ENCODE measurements at regions not wholly inside any gene's neighbourhood (a gene's known extent, or its start where the extent isn't known, plus 50 kb on each side); places are given as distances from the start of the nearest gene placed in this dataset.

DNA sequence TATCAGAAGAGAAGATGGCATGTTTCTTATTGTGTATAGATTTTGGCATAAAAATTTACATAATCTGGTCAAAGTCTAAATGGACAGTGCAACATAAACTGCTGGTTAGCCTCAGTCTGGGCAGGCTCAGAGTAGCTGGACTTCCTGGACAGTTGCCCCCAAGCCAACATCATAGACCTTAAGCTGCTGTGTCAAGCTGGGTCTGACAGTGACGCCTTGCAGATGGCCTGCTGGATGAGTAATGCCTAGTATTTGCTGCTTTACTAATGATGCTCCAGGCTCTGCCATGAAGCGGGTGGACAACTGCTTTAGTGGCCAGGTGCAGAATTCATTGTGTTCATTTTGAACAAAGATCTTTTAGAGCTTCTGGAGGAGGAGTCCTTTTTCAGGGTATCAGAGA lies 603.7 kb upstream of the ZEB2 start:
- no peaks in the 10 kb centered on the region for H3K36me3 ChIP-seq
- no peaks in the 10 kb centered on the region for H3K9me3 ChIP-seq
- H3K27ac ChIP-seq = no peak overlapping the region
- TF ChIP-seq, protein P1, sequence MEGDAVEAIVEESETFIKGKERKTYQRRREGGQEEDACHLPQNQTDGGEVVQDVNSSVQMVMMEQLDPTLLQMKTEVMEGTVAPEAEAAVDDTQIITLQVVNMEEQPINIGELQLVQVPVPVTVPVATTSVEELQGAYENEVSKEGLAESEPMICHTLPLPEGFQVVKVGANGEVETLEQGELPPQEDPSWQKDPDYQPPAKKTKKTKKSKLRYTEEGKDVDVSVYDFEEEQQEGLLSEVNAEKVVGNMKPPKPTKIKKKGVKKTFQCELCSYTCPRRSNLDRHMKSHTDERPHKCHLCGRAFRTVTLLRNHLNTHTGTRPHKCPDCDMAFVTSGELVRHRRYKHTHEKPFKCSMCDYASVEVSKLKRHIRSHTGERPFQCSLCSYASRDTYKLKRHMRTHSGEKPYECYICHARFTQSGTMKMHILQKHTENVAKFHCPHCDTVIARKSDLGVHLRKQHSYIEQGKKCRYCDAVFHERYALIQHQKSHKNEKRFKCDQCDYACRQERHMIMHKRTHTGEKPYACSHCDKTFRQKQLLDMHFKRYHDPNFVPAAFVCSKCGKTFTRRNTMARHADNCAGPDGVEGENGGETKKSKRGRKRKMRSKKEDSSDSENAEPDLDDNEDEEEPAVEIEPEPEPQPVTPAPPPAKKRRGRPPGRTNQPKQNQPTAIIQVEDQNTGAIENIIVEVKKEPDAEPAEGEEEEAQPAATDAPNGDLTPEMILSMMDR (IDR thresholded peaks at IDR 0.05) = no peak
- no peaks in the 10 kb centered on the region for H3K27me3 ChIP-seq
- no peaks in the 10 kb centered on the region for H3K4me1 ChIP-seq (ENCODE audit: control insufficient read depth in 1 of 2, insufficient read depth in 1 of 2, low read depth in 1 of 2, low read length in 1 of 2)
- no peak overlapping the region for H3K4me3 ChIP-seq (ENCODE audit: low read depth in 1 of 2, low read length in 1 of 2)

DNA sequence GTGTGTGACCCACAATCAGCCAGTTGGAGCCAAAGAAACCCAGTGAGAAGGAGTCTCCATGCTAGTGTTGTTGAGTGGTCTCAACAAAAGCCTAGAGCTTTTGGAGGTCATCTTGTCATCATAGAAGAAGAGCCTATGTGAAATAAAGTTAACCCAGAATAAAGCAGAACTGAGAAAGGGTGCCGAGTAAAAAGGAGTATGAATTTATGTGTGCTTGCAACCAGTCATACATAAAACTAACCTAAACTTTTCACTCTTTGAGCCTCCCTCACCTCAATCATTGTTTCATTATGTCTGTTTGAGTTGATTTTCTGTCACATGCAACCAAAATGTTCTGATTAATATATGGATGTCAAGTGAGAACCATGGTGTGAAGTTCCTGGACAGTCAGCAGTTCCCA lies 599.3 kb upstream of the ZEB2 start:
- H3K27me3 ChIP-seq = no peaks in the 10 kb centered on the region
- no peaks in the 10 kb centered on the region for H3K36me3 ChIP-seq
- H3K4me3 ChIP-seq (ENCODE audit: low read depth in 1 of 2, low read length in 1 of 2) = no peak overlapping the region
- H3K27ac ChIP-seq = no peak overlapping the region
- no peaks in the 10 kb centered on the region for H3K9me3 ChIP-seq
- no peaks in the 10 kb centered on the region for H3K4me1 ChIP-seq (ENCODE audit: control insufficient read depth in 1 of 2, insufficient read depth in 1 of 2, low read depth in 1 of 2, low read length in 1 of 2)
- TF ChIP-seq, protein P1 (IDR thresholded peaks at IDR 0.05) = no peak

DNA sequence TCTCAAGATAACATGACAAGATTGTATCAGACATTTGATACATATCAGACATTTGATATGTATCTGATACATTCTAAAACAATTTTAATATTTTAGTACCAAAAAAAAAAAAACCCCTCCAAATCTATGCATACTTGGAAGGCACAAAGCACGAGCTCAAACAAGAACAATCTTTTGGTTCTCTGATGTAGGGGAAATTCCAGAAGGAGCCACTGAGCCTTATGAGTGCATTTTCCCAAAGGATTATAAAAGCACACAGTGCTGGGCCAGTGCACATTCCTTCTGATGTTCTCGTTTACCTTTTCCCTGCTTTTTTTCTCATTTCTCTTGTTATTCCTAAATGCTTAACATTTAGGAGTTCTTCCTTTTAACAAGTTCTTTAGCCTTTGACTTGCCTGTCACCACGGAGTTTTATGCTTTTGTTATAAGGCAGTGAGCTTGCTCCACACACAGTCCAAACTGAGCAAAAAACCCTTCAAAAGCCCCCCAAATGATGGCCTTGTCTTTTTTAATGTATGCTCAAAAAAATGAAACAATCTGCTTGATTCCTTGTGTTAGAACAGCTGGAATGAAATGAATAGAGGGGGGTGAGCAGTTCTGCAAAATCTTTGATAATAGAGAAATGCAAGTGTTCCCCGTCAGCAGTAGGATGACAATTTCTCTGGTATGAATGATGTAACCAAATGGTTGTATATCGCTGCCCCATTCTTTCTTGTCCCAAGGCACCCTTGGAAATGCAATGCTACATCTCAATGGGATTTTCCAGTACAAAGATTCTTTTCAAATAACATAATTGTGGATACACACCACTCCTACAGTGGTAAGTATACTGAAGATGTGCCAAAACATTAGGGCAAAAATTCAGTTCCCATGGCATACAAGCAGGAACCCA lies 597.2 kb upstream of the ZEB2 start:
- Histone ChIP-seq H3K4me3 (ENCODE audit: low read depth in 1 of 2, low read length in 1 of 2) (no peak overlapping the region), H3K36me3 (no peaks in the 10 kb centered on the region), H3K27me3 (no peaks in the 10 kb centered on the region), H3K27ac (no peak overlapping the region), H3K9me3 (no peaks in the 10 kb centered on the region), H3K4me1 (ENCODE audit: control insufficient read depth in 1 of 2, insufficient read depth in 1 of 2, low read depth in 1 of 2, low read length in 1 of 2) (no peaks in the 10 kb centered on the region)
- TF ChIP-seq, protein P1 (IDR thresholded peaks at IDR 0.05) = no peak

DNA sequence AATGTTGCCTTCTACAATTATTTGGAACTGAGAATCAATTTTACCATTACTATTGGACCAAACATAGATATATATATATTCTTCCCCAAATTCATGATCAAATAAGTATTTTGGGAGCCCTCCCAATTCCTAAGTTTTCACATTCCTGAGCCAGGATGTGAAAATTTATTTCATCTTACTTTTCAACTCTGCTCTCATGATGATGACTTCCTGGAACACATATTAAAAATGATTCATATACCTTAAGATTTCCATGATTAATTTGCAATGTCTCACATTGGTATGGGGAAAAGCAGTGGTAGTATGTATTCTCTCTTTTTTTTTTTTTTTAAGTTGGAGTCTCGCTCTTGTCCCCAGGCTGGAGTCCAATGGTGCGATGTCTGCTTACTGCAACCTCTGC lies 596.1 kb upstream of the ZEB2 start:
- TF ChIP-seq, protein P1 (IDR thresholded peaks at IDR 0.05) = no peak
- H3K27me3 ChIP-seq = no peaks in the 10 kb centered on the region
- H3K27ac ChIP-seq = no peak overlapping the region
- H3K4me3 ChIP-seq (ENCODE audit: low read depth in 1 of 2, low read length in 1 of 2) = no peak overlapping the region
- no peaks in the 10 kb centered on the region for H3K36me3 ChIP-seq
- H3K4me1 ChIP-seq (ENCODE audit: control insufficient read depth in 1 of 2, insufficient read depth in 1 of 2, low read depth in 1 of 2, low read length in 1 of 2) = no peaks in the 10 kb centered on the region
- H3K9me3 ChIP-seq = no peaks in the 10 kb centered on the region

DNA sequence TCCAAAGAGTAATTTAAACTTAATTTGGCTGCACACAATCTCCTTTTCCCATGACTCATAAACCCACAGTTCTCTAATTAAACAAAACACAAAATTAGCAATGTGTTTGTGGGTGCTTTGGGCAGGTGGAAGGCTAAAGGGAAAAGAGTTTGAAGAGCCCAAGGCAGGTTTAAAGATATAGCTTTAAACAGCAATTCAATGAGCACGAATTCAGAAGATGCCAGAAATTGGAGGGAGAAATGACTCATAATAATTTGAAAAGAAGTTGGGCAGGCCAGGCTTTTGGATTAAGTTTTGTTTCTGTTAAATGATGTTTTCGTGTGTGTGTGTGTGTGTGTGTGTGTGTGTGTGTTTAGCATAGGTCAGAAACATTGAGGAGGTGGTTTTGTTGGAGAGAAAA lies 594.8 kb upstream of the ZEB2 start:
- Histone ChIP-seq H3K36me3 (no peaks in the 10 kb centered on the region), H3K9me3 (no peaks in the 10 kb centered on the region), H3K4me1 (ENCODE audit: control insufficient read depth in 1 of 2, insufficient read depth in 1 of 2, low read depth in 1 of 2, low read length in 1 of 2) (no peaks in the 10 kb centered on the region), H3K27ac (no peak overlapping the region), H3K27me3 (no peaks in the 10 kb centered on the region), H3K4me3 (ENCODE audit: low read depth in 1 of 2, low read length in 1 of 2) (no peak overlapping the region)
- TF ChIP-seq, protein P1 (IDR thresholded peaks at IDR 0.05) = no peak

Data from neutrophil (primary cell).